ENCODE measurements at regions not wholly inside any gene's neighbourhood (a gene's known extent, or its start where the extent isn't known, plus 50 kb on each side); places are given as distances from the start of the nearest gene placed in this dataset.

DNA sequence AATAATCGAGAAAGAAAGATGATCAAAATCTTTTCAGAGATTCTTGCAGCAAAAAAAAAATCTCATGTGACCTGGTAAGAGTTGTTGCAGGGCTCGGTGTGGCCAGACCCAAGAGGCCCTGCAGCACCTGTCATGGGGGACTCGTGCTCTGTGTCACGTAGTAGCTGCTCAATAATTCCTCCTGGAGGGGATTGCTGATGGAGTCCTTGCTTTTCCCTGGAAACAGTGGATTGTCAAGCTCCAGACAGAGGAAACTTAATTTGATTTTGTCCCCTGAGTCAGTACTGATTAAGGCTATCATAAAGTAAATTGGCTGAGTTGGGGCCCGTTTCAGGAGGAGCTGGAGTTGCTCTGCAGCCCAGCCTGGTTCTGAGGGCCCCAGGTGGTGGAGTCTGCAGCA lies 125.2 kb downstream of the EDN3 start:
- H3K27ac ChIP-seq (ENCODE audit: low read depth in 2 of 2, low read length in 2 of 2) = no peak overlapping the region
- H3K4me3 ChIP-seq (ENCODE audit: low read length in 3 of 3) = no peak overlapping the region
- no peak for DNase-seq
- TF ChIP-seq, protein P1, sequence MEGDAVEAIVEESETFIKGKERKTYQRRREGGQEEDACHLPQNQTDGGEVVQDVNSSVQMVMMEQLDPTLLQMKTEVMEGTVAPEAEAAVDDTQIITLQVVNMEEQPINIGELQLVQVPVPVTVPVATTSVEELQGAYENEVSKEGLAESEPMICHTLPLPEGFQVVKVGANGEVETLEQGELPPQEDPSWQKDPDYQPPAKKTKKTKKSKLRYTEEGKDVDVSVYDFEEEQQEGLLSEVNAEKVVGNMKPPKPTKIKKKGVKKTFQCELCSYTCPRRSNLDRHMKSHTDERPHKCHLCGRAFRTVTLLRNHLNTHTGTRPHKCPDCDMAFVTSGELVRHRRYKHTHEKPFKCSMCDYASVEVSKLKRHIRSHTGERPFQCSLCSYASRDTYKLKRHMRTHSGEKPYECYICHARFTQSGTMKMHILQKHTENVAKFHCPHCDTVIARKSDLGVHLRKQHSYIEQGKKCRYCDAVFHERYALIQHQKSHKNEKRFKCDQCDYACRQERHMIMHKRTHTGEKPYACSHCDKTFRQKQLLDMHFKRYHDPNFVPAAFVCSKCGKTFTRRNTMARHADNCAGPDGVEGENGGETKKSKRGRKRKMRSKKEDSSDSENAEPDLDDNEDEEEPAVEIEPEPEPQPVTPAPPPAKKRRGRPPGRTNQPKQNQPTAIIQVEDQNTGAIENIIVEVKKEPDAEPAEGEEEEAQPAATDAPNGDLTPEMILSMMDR (IDR thresholded peaks at IDR 0.05; ENCODE audit: borderline replicate concordance, extremely low read depth, insufficient read depth) = no peak
- H3K9ac ChIP-seq (ENCODE audit: low read length in 3 of 3) = no peak overlapping the region
- intact Hi-C loops (cut with DNase I) = no loop called here
- no peaks in the 10 kb centered on the region for H3K27me3 ChIP-seq (ENCODE audit: control insufficient read depth, insufficient read depth, low read length)
- no peaks in the 10 kb centered on the region for H3K36me3 ChIP-seq (ENCODE audit: control insufficient read depth in 2 of 3, insufficient read depth in 3 of 3, low read length in 3 of 3)
- no peaks in the 10 kb centered on the region for H3K4me1 ChIP-seq (ENCODE audit: control insufficient read depth in 2 of 3, insufficient read depth in 2 of 3, low read depth in 1 of 3, low read length in 3 of 3)
- H3K9me3 ChIP-seq (ENCODE audit: control insufficient read depth in 2 of 3, insufficient read depth in 1 of 3, low read length in 3 of 3) = no peaks in the 10 kb centered on the region
- FAIRE-seq = no peak

DNA sequence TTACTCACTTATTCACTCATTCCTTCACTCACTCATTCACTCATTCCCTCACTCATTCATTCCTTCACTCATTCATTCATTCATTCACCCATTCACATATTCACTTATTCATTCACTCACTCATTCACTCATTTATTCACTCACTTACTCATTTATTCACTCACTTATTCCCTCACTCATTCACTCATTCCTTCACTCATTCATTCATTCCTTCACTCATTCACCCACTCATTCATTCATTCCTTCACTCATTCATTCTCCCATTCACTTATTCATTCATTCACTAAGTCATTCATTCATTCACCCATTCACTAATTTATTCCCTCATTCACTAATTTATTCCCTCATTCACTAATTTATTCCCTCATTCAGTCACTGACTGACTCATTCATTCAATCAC lies 127.6 kb downstream of the EDN3 start:
- Histone ChIP-seq H3K27me3 (ENCODE audit: control insufficient read depth, insufficient read depth, low read length) (no peaks in the 10 kb centered on the region), H3K9me3 (ENCODE audit: control insufficient read depth in 2 of 3, insufficient read depth in 1 of 3, low read length in 3 of 3) (no peaks in the 10 kb centered on the region), H3K27ac (ENCODE audit: low read depth in 2 of 2, low read length in 2 of 2) (no peak overlapping the region), H3K36me3 (ENCODE audit: control insufficient read depth in 2 of 3, insufficient read depth in 3 of 3, low read length in 3 of 3) (no peaks in the 10 kb centered on the region), H3K4me1 (ENCODE audit: control insufficient read depth in 2 of 3, insufficient read depth in 2 of 3, low read depth in 1 of 3, low read length in 3 of 3) (no peaks in the 10 kb centered on the region), H3K9ac (ENCODE audit: low read length in 3 of 3) (no peak overlapping the region), H3K4me3 (ENCODE audit: low read length in 3 of 3) (no peak overlapping the region)
- FAIRE-seq = no peak
- DNase-seq = no peak
- TF ChIP-seq, protein P1 (IDR thresholded peaks at IDR 0.05; ENCODE audit: borderline replicate concordance, extremely low read depth, insufficient read depth) = no peak
- intact Hi-C loops (cut with DNase I) = no loop called here

DNA sequence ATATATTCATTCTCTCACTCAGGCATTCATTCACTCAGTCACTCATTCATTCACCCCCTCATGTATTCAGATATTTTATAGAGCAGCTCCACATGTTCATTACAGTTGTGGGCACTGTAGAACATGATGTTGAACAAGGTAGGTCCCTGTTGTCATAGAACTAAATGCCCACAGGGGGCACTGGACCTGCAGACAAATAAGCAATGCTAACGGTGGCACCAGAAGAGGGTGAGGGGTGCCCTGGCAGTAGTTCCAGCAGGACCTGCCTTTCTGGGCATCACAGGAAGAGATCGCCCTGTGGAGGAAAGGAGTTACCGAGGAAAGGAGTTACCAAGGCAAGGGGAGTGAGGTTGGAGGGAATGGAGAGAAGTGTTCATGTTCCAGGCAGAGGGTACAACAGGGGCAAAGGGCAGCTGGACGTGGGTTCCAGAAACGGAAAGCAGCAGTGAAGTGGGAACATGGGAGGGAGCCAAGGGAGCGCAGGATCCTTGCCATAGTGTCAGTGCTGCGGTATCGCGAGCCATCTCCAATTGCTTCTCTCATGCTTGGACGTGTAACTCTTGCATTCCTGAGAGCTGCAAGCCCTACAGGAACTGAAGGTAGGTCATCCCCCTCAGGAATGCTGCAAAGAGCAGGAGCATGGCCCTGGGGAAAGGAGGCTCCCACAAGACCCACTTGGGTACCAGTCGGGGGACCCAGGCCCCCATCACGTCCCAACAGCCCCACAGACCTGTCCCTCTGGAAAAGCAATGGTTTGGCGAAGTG lies 128.2 kb downstream of the EDN3 start:
- TF ChIP-seq, protein P1 (IDR thresholded peaks at IDR 0.05; ENCODE audit: borderline replicate concordance, extremely low read depth, insufficient read depth) = no peak
- no peaks in the 10 kb centered on the region for H3K4me1 ChIP-seq (ENCODE audit: control insufficient read depth in 2 of 3, insufficient read depth in 2 of 3, low read depth in 1 of 3, low read length in 3 of 3)
- FAIRE-seq = no peak
- no peaks in the 10 kb centered on the region for H3K36me3 ChIP-seq (ENCODE audit: control insufficient read depth in 2 of 3, insufficient read depth in 3 of 3, low read length in 3 of 3)
- no peaks in the 10 kb centered on the region for H3K27me3 ChIP-seq (ENCODE audit: control insufficient read depth, insufficient read depth, low read length)
- no peak for DNase-seq
- no peaks in the 10 kb centered on the region for H3K9me3 ChIP-seq (ENCODE audit: control insufficient read depth in 2 of 3, insufficient read depth in 1 of 3, low read length in 3 of 3)
- no peak overlapping the region for H3K4me3 ChIP-seq (ENCODE audit: low read length in 3 of 3)
- H3K27ac ChIP-seq (ENCODE audit: low read depth in 2 of 2, low read length in 2 of 2) = no peak overlapping the region
- H3K9ac ChIP-seq (ENCODE audit: low read length in 3 of 3) = no peak overlapping the region
- intact Hi-C loops (cut with DNase I) = no loop called here

DNA sequence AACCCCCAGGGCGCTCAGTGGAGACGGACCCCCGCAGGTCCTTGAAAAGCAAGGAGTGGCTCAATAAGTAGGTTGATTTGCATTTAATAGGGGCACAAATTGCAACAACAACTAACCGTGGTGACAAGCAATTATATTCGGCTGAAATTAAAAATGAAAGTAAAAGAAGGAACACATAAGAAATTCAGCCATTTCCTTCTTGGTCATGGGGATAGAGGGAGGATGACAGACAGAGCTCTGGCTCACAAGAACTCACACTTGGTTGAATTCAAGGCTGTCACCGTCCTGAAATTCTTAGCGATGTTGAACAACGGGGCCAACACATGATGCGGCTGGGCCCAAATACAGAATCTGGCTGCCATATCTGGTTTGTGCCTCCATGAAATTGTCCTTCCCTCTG lies 129.0 kb downstream of the EDN3 start:
- FAIRE-seq (no peak), DNase-seq (no peak)
- H3K36me3 ChIP-seq (ENCODE audit: control insufficient read depth in 2 of 3, insufficient read depth in 3 of 3, low read length in 3 of 3) = no peaks in the 10 kb centered on the region
- TF ChIP-seq, protein P1 (IDR thresholded peaks at IDR 0.05; ENCODE audit: borderline replicate concordance, extremely low read depth, insufficient read depth) = no peak
- intact Hi-C loops (cut with DNase I) = no loop called here
- no peak overlapping the region for H3K9ac ChIP-seq (ENCODE audit: low read length in 3 of 3)
- no peak overlapping the region for H3K27ac ChIP-seq (ENCODE audit: low read depth in 2 of 2, low read length in 2 of 2)
- no peaks in the 10 kb centered on the region for H3K27me3 ChIP-seq (ENCODE audit: control insufficient read depth, insufficient read depth, low read length)
- H3K4me3 ChIP-seq (ENCODE audit: low read length in 3 of 3) = no peak overlapping the region
- H3K9me3 ChIP-seq (ENCODE audit: control insufficient read depth in 2 of 3, insufficient read depth in 1 of 3, low read length in 3 of 3) = no peaks in the 10 kb centered on the region
- H3K4me1 ChIP-seq (ENCODE audit: control insufficient read depth in 2 of 3, insufficient read depth in 2 of 3, low read depth in 1 of 3, low read length in 3 of 3) = no peaks in the 10 kb centered on the region
